NCI-H1105 treated with DMSO at 0.1 percent for 48 hours (cell line): ENCODE measurements at regions not wholly inside any gene's neighbourhood (a gene's known extent, or its start where the extent isn't known, plus 50 kb on each side); places are given as distances from the start of the nearest gene placed in this dataset.

Source experiments
- DNase-seq: peaks from one replicate; lab custom pipeline; 2025; lab: John Stamatoyannopoulos, UW

DNA sequence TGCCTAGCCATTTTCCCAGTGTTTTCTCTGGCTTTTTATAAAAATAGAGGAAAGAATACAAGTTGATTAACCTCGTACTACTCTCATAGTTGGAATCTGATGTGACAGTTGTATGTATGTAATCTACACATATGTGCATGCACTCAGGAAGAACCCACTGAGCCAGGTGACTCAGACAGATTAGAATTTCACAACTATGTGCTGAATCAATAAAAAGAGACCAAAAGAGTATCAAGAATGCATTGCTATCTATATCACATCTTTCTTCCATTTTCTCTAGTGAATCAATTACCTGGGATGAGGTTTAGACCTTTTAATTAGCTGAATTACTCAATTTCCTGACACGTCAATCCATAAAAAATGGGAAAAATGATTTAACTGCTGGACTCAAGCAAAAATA is 319.3 kb upstream of the ATP10A start:
- no peak for DNase-seq

GRCh38 chr15:26179906-26180305 is 316.8 kb upstream of the ATP10A start:
- DNase-seq, result no peak

- no peak for DNase-seq
These were observed 315.6 kb upstream of the ATP10A start for GRCh38 chr15:26178640-26179220.

- DNase-seq, result no peak
These were observed 314.7 kb upstream of the ATP10A start for GRCh38 chr15:26177816-26178215.

- no peak for DNase-seq
These were observed 313.7 kb upstream of the ATP10A start for GRCh38 chr15:26176831-26177230.

- no peak for DNase-seq
These were observed 308.1 kb upstream of the ATP10A start for GRCh38 chr15:26171266-26171665.

DNA sequence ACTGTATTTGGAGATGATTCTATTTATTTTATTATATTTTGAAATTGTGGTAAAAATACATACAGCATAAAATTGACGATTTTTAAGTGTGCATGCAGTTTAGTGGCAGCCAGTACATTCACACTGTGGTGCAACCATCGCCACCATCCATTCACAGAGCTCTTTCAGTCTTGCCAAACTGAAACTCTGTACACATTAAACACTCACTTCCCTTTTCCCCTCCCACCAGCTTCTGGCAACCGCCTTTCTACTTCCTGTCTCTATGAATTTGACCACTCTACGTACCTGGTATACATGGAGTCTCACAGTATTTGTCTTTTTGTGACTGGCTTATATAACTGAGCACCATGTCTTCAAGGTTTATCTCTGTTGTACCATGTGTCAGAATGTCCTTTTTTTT is 303.3 kb upstream of the ATP10A start:
- DNase-seq, result no peak

- DNase-seq, result no peak
These were observed 302.4 kb upstream of the ATP10A start for GRCh38 chr15:26165546-26165945.

DNA sequence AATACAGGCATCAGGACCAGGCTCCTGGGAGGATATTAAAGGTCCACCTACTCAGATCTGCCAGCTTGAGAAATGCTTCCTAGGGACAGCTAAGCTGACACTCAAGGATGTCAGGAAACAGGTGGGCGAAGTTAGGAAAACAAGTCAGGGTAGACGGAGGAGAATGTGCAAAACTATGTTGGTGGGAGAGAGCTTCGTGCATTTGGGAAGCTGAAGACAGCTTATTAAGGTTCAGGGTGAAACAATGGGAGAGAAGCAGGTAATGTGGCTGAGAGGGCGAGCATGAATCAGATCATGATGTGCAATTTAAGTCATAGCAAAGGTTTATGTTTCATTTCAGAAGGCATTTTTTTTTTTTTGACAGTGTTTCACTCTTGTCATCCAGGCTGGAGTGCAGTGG is 297.2 kb upstream of the ATP10A start:
- no peak for DNase-seq

GRCh38 chr15:26158176-26158575 is 295.0 kb upstream of the ATP10A start:
- DNase-seq, result no peak

DNA sequence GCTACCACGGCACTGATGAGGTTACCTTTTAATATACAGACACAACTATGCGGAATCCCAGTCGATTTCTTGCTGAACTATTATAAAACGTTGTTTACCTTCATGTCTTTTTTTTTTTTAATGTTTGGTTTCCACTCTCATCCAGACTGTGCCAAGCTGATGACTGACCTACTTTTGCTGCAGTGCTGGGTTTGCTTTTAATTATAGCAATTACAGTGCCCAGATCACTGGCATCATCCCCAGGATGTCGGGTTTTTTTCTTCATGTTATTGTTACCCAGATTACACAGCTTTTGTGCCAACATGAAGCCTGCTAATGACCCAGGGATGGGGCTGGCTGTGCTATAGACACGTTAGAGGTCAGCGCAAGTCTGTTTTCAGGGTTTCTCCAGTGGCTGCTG is 294.0 kb upstream of the ATP10A start:
- DNase-seq, result peak; percentile 91

GRCh38 chr15:26156051-26156450 is 292.9 kb upstream of the ATP10A start:
- DNase-seq, result no peak

GRCh38 chr15:26148156-26148860 is 285.2 kb upstream of the ATP10A start:
- DNase-seq, result no peak

DNA sequence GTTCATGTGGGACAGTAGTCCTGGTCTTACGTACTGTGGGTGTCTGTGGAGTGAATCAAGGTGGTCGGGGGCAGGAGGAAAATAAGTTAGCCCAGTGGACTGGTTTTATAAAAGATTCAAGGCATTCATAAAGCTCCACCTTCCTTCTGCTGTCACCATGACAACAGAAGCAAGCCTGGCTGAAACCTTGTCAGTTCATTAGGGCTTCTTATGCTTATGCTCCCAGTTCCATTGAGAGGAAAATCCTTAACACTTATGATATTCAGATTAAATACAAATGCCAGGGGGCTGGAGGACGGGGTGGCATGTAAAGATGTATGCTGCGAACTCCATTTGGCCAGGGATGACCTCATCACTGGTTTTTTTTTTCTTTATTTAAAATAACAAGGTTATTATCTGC is 283.1 kb upstream of the ATP10A start:
- DNase-seq, result no peak

GRCh38 chr15:26145796-26146195 is 282.7 kb upstream of the ATP10A start:
- no peak for DNase-seq

- DNase-seq, result no peak
These were observed 281.7 kb upstream of the ATP10A start for GRCh38 chr15:26144836-26145235.

DNA sequence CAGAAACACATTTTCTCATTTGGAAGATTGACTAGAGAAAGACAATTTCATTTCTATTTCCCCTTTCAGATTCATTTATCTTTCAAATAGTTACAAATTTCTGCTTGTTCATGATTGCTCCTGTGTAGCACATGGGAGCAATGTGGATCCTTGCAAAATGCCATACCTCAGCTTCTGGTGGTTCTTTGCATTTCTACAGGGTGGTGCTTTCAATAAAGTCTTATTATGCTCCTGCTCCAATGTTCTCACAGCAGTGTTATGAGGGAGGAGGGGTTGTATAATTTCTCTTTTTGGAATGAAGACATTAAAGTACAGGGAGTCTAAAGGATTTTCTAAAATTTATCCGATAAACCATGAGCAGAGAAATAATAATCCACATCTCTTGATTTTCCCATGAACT is 280.1 kb upstream of the ATP10A start:
- DNase-seq, result no peak

- no peak for DNase-seq
These were observed 271.7 kb upstream of the ATP10A start for GRCh38 chr15:26134812-26135211.

DNA sequence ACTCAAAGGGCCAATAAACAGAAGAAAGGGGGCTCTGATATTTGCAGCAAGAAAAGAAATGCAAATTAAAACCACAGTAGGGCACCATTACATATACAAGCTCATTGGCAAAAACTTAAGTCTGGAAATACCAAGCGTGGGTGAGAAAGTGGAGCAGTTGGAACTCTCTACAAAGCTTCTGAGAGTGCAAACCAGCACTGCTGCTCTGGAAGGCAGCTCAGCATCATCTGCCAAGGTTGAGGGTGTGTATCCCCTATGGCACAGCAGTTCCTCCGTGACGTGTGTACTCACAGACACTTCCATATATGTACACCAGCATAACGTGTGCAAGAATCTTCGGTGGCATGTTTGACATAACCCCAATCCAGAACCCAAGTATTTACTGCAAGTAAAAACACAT is 271.0 kb upstream of the ATP10A start:
- no peak for DNase-seq

GRCh38 chr15:26132811-26133210 is 269.7 kb upstream of the ATP10A start:
- DNase-seq, result no peak

GRCh38 chr15:26129852-26130251 is 266.7 kb upstream of the ATP10A start:
- DNase-seq, result no peak

- no peak for DNase-seq
These were observed 265.5 kb upstream of the ATP10A start for GRCh38 chr15:26128611-26129140.

DNA sequence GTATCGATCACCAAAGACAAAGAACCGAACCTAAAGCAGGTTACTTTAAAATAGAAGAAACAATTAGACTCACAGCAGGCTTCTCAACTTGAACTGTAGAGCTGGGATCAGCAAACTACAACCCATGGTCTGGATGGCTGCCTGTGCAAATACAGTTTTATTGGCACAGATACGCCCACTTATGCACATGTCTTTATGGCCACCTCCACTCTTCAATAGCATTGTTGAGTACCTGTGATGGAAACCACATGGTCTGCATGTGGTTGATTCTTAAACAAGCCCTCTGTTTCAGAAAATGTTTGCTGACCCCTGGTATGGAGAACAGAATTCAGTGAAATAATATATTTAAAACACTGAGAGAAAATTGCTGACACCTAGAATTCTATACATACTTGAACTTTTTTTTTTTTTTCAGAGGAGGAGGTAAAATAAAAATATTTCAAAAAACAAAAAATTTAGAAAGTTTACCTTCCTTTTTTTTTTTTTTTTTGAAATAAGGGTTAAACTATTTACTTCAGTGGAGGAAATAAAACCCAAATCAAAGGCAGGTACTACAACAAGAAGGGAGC is 263.8 kb upstream of the ATP10A start:
- peak; percentile 57 for DNase-seq

DNA sequence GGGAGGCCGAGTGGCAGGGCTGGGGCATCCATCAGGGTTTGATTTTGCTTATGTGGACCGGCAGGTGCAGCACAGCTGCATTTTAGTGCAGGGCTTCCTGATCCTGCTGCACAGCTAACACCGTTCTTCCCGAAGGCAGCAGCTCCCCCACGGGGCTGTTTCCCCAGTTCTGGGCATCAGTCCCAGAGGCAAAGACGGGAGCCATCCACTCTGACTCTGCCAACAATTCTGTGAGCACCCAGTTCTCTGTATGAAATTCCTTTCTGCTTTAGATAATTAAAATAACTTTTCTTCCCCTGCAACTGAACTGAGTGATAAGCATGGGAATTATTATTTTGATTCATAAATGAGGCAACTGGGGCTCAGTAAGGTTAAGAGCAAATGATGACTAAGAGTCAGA is 262.9 kb upstream of the ATP10A start:
- DNase-seq, result peak; percentile 14
